Suprapubic skin (tissue), 4 donors: ENCODE measurements at regions not wholly inside any gene's neighbourhood (a gene's known extent, or its start where the extent isn't known, plus 50 kb on each side); places are given as distances from the start of the nearest gene placed in this dataset.

ENCODE experiments used
- EP300 ChIP-seq: sonication (generic); formaldehyde crosslinking; IDR thresholded peaks from one replicate; pipeline ENCODE4 v1.6.1; 2017; ENCODE audit warnings: antibody characterized with exemption
- POLR2A ChIP-seq, 2 donors: fragments of 450-650 bp; IDR thresholded peaks; one replicate each; pipeline ENCODE4 v1.6.1; 2017; ENCODE audit warnings: antibody characterized with exemption in 2 of 2, mild to moderate bottlenecking in 2 of 2, moderate library complexity in 2 of 2
- POLR2AphosphoS5 ChIP-seq, 3 donors: sonication (generic); formaldehyde crosslinking; IDR thresholded peaks; one replicate each; pipeline ENCODE4 v1.6.1; 2017; ENCODE audit warnings: antibody characterized with exemption in 3 of 3

DNA sequence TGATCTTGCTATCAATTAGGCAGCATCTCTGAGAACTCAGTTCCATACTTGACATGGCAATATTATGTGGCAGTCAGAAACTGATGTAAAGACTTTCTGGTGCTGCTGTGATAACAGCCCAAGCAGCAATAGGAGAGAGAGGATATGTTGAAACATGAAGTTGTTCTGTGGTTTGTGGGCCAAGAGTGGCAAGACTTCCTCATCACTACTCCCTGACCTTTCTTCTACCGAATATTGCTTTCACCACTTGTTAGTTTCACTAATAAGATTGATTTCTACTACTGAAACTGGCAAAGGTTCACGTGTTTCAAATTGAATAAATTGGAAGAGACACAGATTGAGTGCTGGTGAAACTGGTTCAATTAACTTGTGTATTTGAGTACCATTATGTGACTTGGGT is 852.6 kb upstream of the RAG2 start:
- TF ChIP-seq POLR2AphosphoS5 (IDR thresholded peaks at IDR 0.05) (no peak), POLR2A (IDR thresholded peaks at IDR 0.05) (no peak), EP300 (no peak)
